K562 (cell line): ENCODE measurements at regions not wholly inside any gene's neighbourhood (a gene's known extent, or its start where the extent isn't known, plus 50 kb on each side); places are given as distances from the start of the nearest gene placed in this dataset.

Experiments used
- AFF1 ChIP-seq, 2 experiments: fragments of 450-650 bp; IDR thresholded peaks; 2 replicates each; pipeline ENCODE4 v1.6.1; 2018; ENCODE audit warnings: mild to moderate bottlenecking in 2 of 2, low read depth in 1 of 2; ENCODE audit not compliant: partially characterized antibody in 2 of 2
- CAMTA2 ChIP-seq: fragments of 250-450 bp; sonication (Bioruptor Pico); conservative IDR thresholded peaks from 2 replicates; pipeline ENCODE4 v1.5.1; 2022
- KLF1 ChIP-seq: fragments of 450-650 bp; IDR thresholded peaks from 2 replicates; pipeline ENCODE4 v1.6.1; 2016; ENCODE audit warnings: missing genetic modification characterization, missing compliant biosample characterization
- PHB ChIP-seq: fragments of 250-450 bp; sonication (Bioruptor Pico); IDR thresholded peaks from 2 replicates; pipeline ENCODE4 v1.5.0; 2021
- REST ChIP-seq, 2 experiments: fragments of 450-650 bp; formaldehyde crosslinking in 1 of 2; IDR thresholded peaks; 2 replicates each; pipeline versions ENCODE4 v1.4.0 to v1.6.1; 2014 to 2020; ENCODE audit warnings: mild to moderate bottlenecking in 2 of 2, borderline replicate concordance in 1 of 2, low read depth in 1 of 2
- ZNF282 ChIP-seq: sonication (generic); formaldehyde crosslinking; IDR thresholded peaks from 2 replicates; pipeline ENCODE4 v1.8.1; 2023; ENCODE audit warnings: missing genetic modification reagents
- ZNF324 ChIP-seq: fragments of 250-450 bp; sonication (Bioruptor Pico); IDR thresholded peaks from 2 replicates; pipeline ENCODE4 v1.4.0; 2020; ENCODE audit warnings: mild to moderate bottlenecking
- ZNF512 ChIP-seq: IDR thresholded peaks from 2 replicates; pipeline ENCODE4 v1.6.1; 2016; ENCODE audit warnings: missing genetic modification characterization, missing compliant biosample characterization
- ZNF518B ChIP-seq: fragments of 250-450 bp; sonication (Bioruptor Pico); IDR thresholded peaks from 2 replicates; pipeline ENCODE4 v1.5.0; 2021; ENCODE audit warnings: mild to moderate bottlenecking, moderate library complexity

DNA sequence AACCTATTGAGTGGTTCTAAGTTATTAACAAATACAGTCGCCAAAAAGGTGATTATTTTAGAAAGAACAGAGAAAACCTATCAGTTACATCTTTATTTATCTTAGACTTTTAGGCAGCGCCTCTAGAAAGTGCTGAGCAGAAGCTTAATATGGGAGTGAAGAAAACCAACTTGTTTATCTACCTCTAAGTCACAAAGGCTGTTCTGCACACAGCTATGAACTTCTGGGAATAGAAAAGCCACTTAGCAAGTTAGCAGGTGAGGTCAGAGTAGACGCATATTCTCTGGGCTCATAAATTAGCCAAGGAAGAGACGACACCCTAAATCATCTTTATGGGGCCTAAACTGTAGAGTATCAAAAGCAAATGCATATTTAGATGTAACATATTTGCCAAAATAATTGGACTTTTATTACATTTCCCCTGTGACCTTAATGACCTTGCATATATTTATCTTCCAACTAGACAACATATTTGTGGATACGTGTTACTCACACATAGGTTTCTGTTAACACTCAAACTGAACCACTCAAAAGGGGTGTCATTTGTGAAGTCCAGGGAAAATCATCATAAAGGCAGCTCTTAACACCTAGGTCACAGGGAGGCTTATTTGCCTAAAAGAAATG, 267.1 kb downstream of the ADGB start (continued):
- TF ChIP-seq REST (IDR thresholded peaks at IDR 0.05; ENCODE audit: borderline replicate concordance) (no peak), REST (CRISPR knock-in tag; IDR thresholded peaks at IDR 0.05; ENCODE audit: low read depth) (no peak), ZNF324 (CRISPR knock-in tag) (no peak), ZNF512 (tag) (no peak), ZNF282 (CRISPR knock-in tag) (no peak), ZNF518B (CRISPR knock-in tag) (peak; percentile 58; the same call in 1 of the 2 replicates), AFF1 (IDR thresholded peaks at IDR 0.05; ENCODE audit: low read depth in 1 of 2, partially characterized antibody in 2 of 2) (peak in 1 of 2 experiments; percentile 29), KLF1 (no peak), PHB (no peak), CAMTA2 (CRISPR knock-in tag) (peak; percentile 10; the same call in 1 of the 2 replicates)
